ENCODE measurements at regions not wholly inside any gene's neighbourhood (a gene's known extent, or its start where the extent isn't known, plus 50 kb on each side); places are given as distances from the start of the nearest gene placed in this dataset.

DNA sequence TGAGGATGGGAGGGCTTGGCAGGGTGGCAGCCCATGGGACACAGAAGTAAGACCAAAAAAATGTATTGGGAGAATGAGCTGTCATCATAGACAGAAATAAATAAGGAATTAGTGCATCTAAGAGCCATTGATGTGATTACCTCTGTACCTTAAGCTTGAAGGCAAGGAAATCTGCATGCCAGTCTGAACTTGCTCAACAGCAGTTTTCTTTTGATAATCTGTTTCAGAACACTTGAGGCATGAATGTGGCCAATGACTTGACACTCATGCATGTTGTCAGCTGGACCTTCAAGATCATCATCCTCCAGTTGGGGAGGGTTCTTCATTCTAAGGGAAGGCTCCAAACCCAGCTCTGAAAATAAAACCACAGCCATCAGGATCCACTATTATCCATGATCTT is 148.5 kb downstream of the DCLK3 start:
- TF ChIP-seq POLR2A (IDR thresholded peaks at IDR 0.05; ENCODE audit: low read length), result no peak
- TF ChIP-seq GATA1 (IDR thresholded peaks at IDR 0.05; ENCODE audit: low read depth, low read length), result no peak
